Smooth muscle cell (in vitro differentiated cells): ENCODE measurements at regions not wholly inside any gene's neighbourhood (a gene's known extent, or its start where the extent isn't known, plus 50 kb on each side); places are given as distances from the start of the nearest gene placed in this dataset.

ENCODE experiments used
- DNase-seq: peaks from one replicate; lab custom pipeline; 2025; ENCODE audit not compliant: unreplicated experiment; lab: John Stamatoyannopoulos, UW
- H2AFZ ChIP-seq: fragments of 200-600 bp; sonication (generic); 2 replicates; pipeline ENCODE4 v1.6.0; 2016; ENCODE audit warnings: antibody characterized with exemption, low read depth, mild to moderate bottlenecking
- H3F3A ChIP-seq: fragments of 200-600 bp; sonication (generic); 2 replicates; pipeline ENCODE4 v1.6.0; 2017; ENCODE audit warnings: antibody characterized with exemption, low read depth
- H3K27ac ChIP-seq: fragments of 200-600 bp; sonication (generic); 2 replicates; pipeline ENCODE4 v1.5.1; 2016; ENCODE audit warnings: low read depth, mild to moderate bottlenecking
- H3K27me3 ChIP-seq: fragments of 200-600 bp; sonication (generic); 2 replicates; pipeline ENCODE4 v1.6.1; 2016; ENCODE audit warnings: low read depth, mild to moderate bottlenecking
- H3K36me3 ChIP-seq: fragments of 200-600 bp; sonication (generic); 2 replicates; pipeline ENCODE4 v1.5.1; 2016; ENCODE audit warnings: low read depth
- H3K4me1 ChIP-seq: fragments of 200-600 bp; sonication (generic); 2 replicates; pipeline ENCODE4 v1.5.1; 2016; ENCODE audit warnings: low read depth
- H3K4me2 ChIP-seq: fragments of 200-600 bp; sonication (generic); 2 replicates; pipeline ENCODE4 v1.6.0; 2016; ENCODE audit warnings: mild to moderate bottlenecking
- H3K4me3 ChIP-seq: fragments of 200-600 bp; sonication (generic); 2 replicates; pipeline ENCODE4 v1.5.1; 2016; ENCODE audit warnings: mild to moderate bottlenecking
- H3K79me2 ChIP-seq: fragments of 200-600 bp; sonication (generic); 2 replicates; pipeline ENCODE4 v1.6.0; 2016; ENCODE audit warnings: low read depth, mild to moderate bottlenecking
- H3K9ac ChIP-seq: fragments of 200-600 bp; sonication (generic); 2 replicates; pipeline ENCODE4 v1.6.0; 2016; ENCODE audit warnings: low read depth
- H3K9me3 ChIP-seq: fragments of 200-600 bp; sonication (generic); replicated peaks from 2 replicates; pipeline ENCODE4 v1.5.1; 2016; ENCODE audit warnings: low read depth
- H4K20me1 ChIP-seq: fragments of 200-600 bp; sonication (generic); 2 replicates; pipeline ENCODE4 v1.6.0; 2016; ENCODE audit warnings: low read depth
- WGBS: methylation state at CpG from one replicate; pipeline ENCODE4 v1.1.7; 2016; ENCODE audit warnings: low lambda C conversion rate; 5-methylcytosine and 5-hydroxymethylcytosine counted together
- TF ChIP-seq, protein P1 (sequence below): fragments of 200-600 bp; sonication (generic); IDR thresholded peaks from 2 replicates; pipeline ENCODE4 v1.5.1; 2017; ENCODE audit warnings: borderline replicate concordance, mild to moderate bottlenecking, antibody characterized with exemption; ENCODE audit not compliant: insufficient read depth, poor library complexity, severe bottlenecking

DNA sequence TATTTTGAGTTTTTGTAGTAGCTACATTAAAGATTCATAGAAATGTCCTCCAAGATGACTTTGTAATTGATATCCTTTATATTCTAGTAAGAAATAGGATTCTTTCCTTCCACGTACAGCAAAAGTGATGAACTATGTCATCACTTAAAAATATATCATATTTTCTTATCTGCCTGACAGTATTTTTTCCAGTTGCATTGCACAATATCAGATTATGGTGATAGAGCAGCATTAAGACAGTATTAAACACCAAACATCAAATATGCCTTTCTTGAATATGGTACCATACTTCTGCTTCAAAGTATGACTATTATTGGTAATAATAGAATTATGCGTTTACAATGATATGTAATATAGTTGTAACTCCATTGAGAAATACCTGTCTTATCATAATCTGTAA is 919.8 kb upstream of the EDIL3 start:
- WGBS = 83% methylated on average over 2 of the region's 2 CpGs
- Histone ChIP-seq H3K27me3 (no peaks in the 10 kb centered on the region), H3K79me2 (no peaks in the 10 kb centered on the region), H3K9me3 (no peaks in the 10 kb centered on the region), H3K9ac (no peak overlapping the region), H2AFZ (no peak overlapping the region), H3F3A (no peaks in the 10 kb centered on the region), H3K36me3 (no peaks in the 10 kb centered on the region), H3K4me1 (no peaks in the 10 kb centered on the region), H3K4me3 (no peak overlapping the region), H3K4me2 (no peak overlapping the region), H4K20me1 (no peaks in the 10 kb centered on the region), H3K27ac (no peak overlapping the region)
- TF ChIP-seq, protein P1, sequence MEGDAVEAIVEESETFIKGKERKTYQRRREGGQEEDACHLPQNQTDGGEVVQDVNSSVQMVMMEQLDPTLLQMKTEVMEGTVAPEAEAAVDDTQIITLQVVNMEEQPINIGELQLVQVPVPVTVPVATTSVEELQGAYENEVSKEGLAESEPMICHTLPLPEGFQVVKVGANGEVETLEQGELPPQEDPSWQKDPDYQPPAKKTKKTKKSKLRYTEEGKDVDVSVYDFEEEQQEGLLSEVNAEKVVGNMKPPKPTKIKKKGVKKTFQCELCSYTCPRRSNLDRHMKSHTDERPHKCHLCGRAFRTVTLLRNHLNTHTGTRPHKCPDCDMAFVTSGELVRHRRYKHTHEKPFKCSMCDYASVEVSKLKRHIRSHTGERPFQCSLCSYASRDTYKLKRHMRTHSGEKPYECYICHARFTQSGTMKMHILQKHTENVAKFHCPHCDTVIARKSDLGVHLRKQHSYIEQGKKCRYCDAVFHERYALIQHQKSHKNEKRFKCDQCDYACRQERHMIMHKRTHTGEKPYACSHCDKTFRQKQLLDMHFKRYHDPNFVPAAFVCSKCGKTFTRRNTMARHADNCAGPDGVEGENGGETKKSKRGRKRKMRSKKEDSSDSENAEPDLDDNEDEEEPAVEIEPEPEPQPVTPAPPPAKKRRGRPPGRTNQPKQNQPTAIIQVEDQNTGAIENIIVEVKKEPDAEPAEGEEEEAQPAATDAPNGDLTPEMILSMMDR = no peak
- no peak for DNase-seq

DNA sequence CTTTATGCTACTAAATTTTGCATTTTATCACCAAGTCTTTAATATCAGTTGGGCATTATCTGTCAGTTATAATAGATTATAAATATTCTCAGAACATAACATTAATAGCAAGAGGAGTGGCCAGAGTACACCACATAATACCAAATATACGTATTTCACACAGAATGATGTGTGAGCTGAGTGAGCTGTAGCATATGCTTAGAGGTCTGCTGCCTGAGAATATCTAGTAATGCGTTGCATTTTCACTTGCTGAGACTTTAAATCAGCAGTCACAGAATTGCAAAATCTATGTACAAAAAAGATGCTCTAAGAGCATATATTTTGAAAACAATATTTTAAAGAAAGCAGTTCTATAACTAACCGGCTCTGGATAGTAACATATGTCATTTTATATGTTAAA is 921.1 kb upstream of the EDIL3 start:
- Histone ChIP-seq H3K4me2 (no peak overlapping the region), H3K9ac (no peak overlapping the region), H3F3A (no peaks in the 10 kb centered on the region), H3K4me3 (no peak overlapping the region), H3K4me1 (no peaks in the 10 kb centered on the region), H3K36me3 (no peaks in the 10 kb centered on the region), H3K79me2 (no peaks in the 10 kb centered on the region), H3K27ac (no peak overlapping the region), H3K9me3 (no peaks in the 10 kb centered on the region), H3K27me3 (no peaks in the 10 kb centered on the region), H2AFZ (no peak overlapping the region), H4K20me1 (no peaks in the 10 kb centered on the region)
- no peak for DNase-seq
- 85% methylated on average over 3 of the region's 3 CpGs for WGBS
- TF ChIP-seq, protein P1 = no peak

DNA sequence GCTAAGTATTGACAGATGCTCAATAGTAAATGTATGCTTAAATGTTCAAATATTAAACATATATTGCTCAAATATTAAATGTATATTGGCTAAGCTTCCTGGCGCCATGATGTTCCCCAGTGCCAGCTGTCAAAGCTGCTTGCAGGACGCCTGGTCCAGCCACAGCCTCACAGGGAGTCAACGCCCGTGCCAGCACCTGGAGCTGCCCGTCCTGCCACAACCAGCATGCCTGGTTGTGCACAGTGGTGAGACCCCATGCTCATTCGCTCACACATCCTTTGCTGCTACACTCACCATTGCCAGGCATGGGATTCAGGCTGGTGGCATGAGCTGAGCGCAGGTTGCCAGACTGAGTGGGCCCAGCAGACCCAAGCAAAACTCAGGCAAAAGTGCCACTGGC is 926.9 kb upstream of the EDIL3 start:
- no peaks in the 10 kb centered on the region for H3K36me3 ChIP-seq
- TF ChIP-seq, protein P1 = no peak

DNA sequence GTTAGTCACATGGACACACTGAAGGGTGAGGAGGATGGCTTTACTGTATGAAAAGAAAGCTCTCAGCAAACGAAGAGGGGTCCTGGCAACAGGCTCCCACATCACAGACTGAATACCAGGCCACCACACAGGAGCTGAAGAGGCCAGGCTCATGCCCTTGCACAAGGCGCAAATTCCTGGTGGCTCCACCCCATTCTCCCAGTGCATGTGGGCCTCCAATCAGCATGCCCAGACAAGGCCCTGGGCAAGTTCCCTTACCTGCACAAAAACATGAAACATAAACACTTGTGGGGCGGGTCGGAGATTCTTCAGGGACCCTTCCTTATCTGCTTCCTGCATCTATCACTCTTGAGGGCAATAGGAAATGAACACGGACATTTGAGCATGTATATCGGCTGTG is 935.8 kb upstream of the EDIL3 start:
- Histone ChIP-seq H2AFZ (no peak overlapping the region), H3K27me3 (no peaks in the 10 kb centered on the region), H3K9ac (no peak overlapping the region), H4K20me1 (no peaks in the 10 kb centered on the region), H3K36me3 (no peaks in the 10 kb centered on the region), H3K4me1 (no peaks in the 10 kb centered on the region), H3K27ac (no peak overlapping the region), H3K9me3 (no peaks in the 10 kb centered on the region), H3F3A (no peaks in the 10 kb centered on the region), H3K4me2 (no peak overlapping the region), H3K4me3 (no peak overlapping the region), H3K79me2 (no peaks in the 10 kb centered on the region)
- DNase-seq = no peak
- TF ChIP-seq, protein P1 = no peak
- 85% methylated on average over 6 of the region's 6 CpGs for WGBS

More for the DNA sequence above, 926.9 kb upstream of the EDIL3 start:
- no peak overlapping the region for H3K4me2 ChIP-seq
- no peaks in the 10 kb centered on the region for H3F3A ChIP-seq
- no peak overlapping the region for H3K4me3 ChIP-seq
- no peak for DNase-seq
- WGBS = 79% methylated on average over 7 of the region's 7 CpGs
- H4K20me1 ChIP-seq = no peaks in the 10 kb centered on the region
- no peaks in the 10 kb centered on the region for H3K79me2 ChIP-seq
- H3K27ac ChIP-seq = no peak overlapping the region
- no peaks in the 10 kb centered on the region for H3K9me3 ChIP-seq
- H2AFZ ChIP-seq = no peak overlapping the region
- H3K9ac ChIP-seq = no peak overlapping the region
- H3K4me1 ChIP-seq = no peaks in the 10 kb centered on the region
- H3K27me3 ChIP-seq = no peaks in the 10 kb centered on the region
